ENCODE measurements at regions not wholly inside any gene's neighbourhood (a gene's known extent, or its start where the extent isn't known, plus 50 kb on each side); places are given as distances from the start of the nearest gene placed in this dataset.

- TF ChIP-seq CTCF (IDR thresholded peaks at IDR 0.05) = no peak
- no peak for TF ChIP-seq POLR2A (IDR thresholded peaks at IDR 0.05)
- no peak for TF ChIP-seq POLR2AphosphoS5 (IDR thresholded peaks at IDR 0.05)
Measured at GRCh38 chr9:88737031-88737430, 202.1 kb downstream of the NXNL2 start.

Measured in gastroesophageal sphincter (tissue), 3 donors.